ENCODE measurements at regions not wholly inside any gene's neighbourhood (a gene's known extent, or its start where the extent isn't known, plus 50 kb on each side); places are given as distances from the start of the nearest gene placed in this dataset.

GRCh38 chr19:13573056-13573667, 66.9 kb upstream of the CACNA1A start:
- no peak overlapping the region for H3K4me3 ChIP-seq (ENCODE audit: low read length)
- no peak for DNase-seq (ENCODE audit: low read depth, low spot score)

- no peak overlapping the region for H3K4me3 ChIP-seq (ENCODE audit: low read length)
- no peak for DNase-seq (ENCODE audit: low read depth, low spot score)
These were observed 55.2 kb upstream of the CACNA1A start for GRCh38 chr19:13561461-13561860.

DNA sequence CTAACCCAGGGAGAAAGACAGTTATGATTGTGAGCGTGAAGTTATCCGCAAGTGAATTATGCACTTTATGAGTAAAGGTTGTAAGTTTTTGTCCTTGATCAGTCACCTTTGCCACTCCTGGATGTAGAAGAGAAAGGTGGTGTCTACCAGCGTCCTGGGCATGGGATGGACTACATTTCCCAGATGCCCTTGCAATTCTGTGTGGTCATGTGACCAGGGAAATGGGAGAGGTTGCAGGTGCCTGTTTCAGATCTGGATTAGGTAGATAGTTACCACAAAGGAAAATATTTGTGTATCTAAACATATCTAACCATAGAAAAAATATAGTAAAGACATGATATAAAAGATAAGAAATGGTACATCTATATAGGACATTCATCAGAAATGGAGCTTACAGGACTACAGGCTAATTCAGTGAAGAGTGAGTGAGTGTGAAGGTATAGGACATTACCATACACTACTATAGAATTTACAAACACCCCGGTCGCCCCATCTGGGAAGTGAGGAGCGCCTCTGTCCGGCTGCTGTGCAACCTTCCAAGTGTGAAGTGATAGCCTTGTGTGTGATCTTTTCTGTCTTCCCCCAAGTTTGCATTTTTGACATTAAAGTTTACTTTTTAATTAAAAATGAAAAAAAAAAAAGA, 51.6 kb upstream of the CACNA1A start:
- no peak overlapping the region for H3K4me3 ChIP-seq (ENCODE audit: low read length)
- no peak for DNase-seq (ENCODE audit: low read depth, low spot score)

- H3K4me3 ChIP-seq (ENCODE audit: low read length) = no peak overlapping the region
- DNase-seq (ENCODE audit: low read depth, low spot score) = no peak
These were observed 50.3 kb upstream of the CACNA1A start for GRCh38 chr19:13556552-13556951.

Data from Jurkat, Clone E6-1 (cell line).